Hematopoietic multipotent progenitor cell (in vitro differentiated cells): ENCODE measurements at regions not wholly inside any gene's neighbourhood (a gene's known extent, or its start where the extent isn't known, plus 50 kb on each side); places are given as distances from the start of the nearest gene placed in this dataset. TPM values are rescaled to one million over a fixed set of nuclear protein-coding genes. Genes with fewer than 3 reads are reported as not detected.

ENCODE experiments used
- small RNA-seq: library from RNA; depleted of rRNA; stranded (forward); fragments of <200 nt; gene quantifications from one replicate; pipeline ENCODE3, GENCODE V24; 2012

Small RNA genes in the stretch of these regions (small RNA-seq; reads per million reads assigned to genes)
- not detected for gene AL161629.2
- gene MIR4290, result not detected
